ENCODE measurements at regions not wholly inside any gene's neighbourhood (a gene's known extent, or its start where the extent isn't known, plus 50 kb on each side); places are given as distances from the start of the nearest gene placed in this dataset.

- FAIRE-seq = peak; percentile 21
These were observed 53.8 kb upstream of the LYPLAL1 start for GRCh38 chr1:219119839-219120238.

- FAIRE-seq = peak; percentile 91
These were observed 52.8 kb upstream of the LYPLAL1 start for GRCh38 chr1:219120624-219121544.

GRCh38 chr1:219121679-219122078 is 52.0 kb upstream of the LYPLAL1 start:
- FAIRE-seq = no peak

- no peak for FAIRE-seq
These were observed 50.6 kb upstream of the LYPLAL1 start for GRCh38 chr1:219123036-219123435.

Data from endometrium (tissue), 2 donors.